Ishikawa (cell line): ENCODE measurements at regions not wholly inside any gene's neighbourhood (a gene's known extent, or its start where the extent isn't known, plus 50 kb on each side); places are given as distances from the start of the nearest gene placed in this dataset.

Experiments used
- CEBPB ChIP-seq: IDR thresholded peaks from 2 replicates; pipeline ENCODE4 v1.6.1; 2012
- RAD21 ChIP-seq: IDR thresholded peaks from 2 replicates; pipeline ENCODE4 v1.6.1; 2012; ENCODE audit warnings: low read depth
- USF1 ChIP-seq: IDR thresholded peaks from 2 replicates; pipeline ENCODE4 v1.6.1; 2012
- YY1 ChIP-seq: IDR thresholded peaks from 2 replicates; pipeline ENCODE4 v1.6.1; 2012; ENCODE audit warnings: low read depth

DNA sequence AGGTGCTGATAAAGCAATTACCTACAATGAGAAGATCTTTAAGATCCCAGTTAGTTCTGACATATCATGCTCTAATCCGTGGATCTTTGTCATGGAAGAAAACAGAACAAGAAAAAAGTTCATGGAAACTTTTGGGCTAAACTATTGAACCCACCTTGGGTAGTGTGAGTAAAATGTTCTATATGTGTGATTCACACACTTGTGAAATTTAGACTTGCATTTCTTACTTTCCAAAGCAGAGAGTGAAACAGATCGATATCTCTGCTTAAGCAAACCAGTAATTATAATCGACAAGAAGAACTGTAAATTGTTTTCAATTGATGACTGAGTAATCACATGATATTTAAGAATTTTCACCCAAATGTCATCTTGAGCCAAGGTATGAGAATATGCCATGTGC is 214.2 kb downstream of the HRH4 start:
- no peak for TF ChIP-seq USF1
- no peak for TF ChIP-seq RAD21
- no peak for TF ChIP-seq YY1
- TF ChIP-seq CEBPB: no peak
